Nephron progenitor cell (in vitro differentiated cells): ENCODE measurements at regions not wholly inside any gene's neighbourhood (a gene's known extent, or its start where the extent isn't known, plus 50 kb on each side); places are given as distances from the start of the nearest gene placed in this dataset.

Source experiments
- DNase-seq: peaks from one replicate; pipeline ENCODE4 v3.0.0; 2021
- H3K27ac Mint-ChIP-seq: 2 replicates; pipeline ENCODE4 v1.8.0; 2021; ENCODE audit warnings: mild to moderate bottlenecking, moderate library complexity, mixed read lengths
- H3K27me3 Mint-ChIP-seq: 2 replicates; pipeline ENCODE4 v1.8.0; 2021; ENCODE audit warnings: mild to moderate bottlenecking, low read depth, mixed read lengths; ENCODE audit not compliant: poor library complexity
- H3K36me3 Mint-ChIP-seq: 2 replicates; pipeline ENCODE4 v1.8.0; 2021; ENCODE audit warnings: low read depth, mixed read lengths
- H3K4me1 Mint-ChIP-seq: 2 replicates; pipeline ENCODE4 v1.8.0; 2021; ENCODE audit warnings: mixed read lengths
- H3K4me3 Mint-ChIP-seq: 2 replicates; pipeline ENCODE4 v1.8.0; 2021; ENCODE audit warnings: mild to moderate bottlenecking, moderate library complexity, mixed read lengths
- H3K9me3 Mint-ChIP-seq: 2 replicates; pipeline ENCODE4 v1.8.0; 2021; ENCODE audit warnings: mild to moderate bottlenecking, moderate library complexity, mixed read lengths
- TF ChIP-seq, protein P1 (sequence below): fragments of 200-600 bp; sonication (generic); IDR thresholded peaks from 2 replicates; pipeline ENCODE4 v1.5.0; 2021; ENCODE audit warnings: antibody characterized with exemption

DNA sequence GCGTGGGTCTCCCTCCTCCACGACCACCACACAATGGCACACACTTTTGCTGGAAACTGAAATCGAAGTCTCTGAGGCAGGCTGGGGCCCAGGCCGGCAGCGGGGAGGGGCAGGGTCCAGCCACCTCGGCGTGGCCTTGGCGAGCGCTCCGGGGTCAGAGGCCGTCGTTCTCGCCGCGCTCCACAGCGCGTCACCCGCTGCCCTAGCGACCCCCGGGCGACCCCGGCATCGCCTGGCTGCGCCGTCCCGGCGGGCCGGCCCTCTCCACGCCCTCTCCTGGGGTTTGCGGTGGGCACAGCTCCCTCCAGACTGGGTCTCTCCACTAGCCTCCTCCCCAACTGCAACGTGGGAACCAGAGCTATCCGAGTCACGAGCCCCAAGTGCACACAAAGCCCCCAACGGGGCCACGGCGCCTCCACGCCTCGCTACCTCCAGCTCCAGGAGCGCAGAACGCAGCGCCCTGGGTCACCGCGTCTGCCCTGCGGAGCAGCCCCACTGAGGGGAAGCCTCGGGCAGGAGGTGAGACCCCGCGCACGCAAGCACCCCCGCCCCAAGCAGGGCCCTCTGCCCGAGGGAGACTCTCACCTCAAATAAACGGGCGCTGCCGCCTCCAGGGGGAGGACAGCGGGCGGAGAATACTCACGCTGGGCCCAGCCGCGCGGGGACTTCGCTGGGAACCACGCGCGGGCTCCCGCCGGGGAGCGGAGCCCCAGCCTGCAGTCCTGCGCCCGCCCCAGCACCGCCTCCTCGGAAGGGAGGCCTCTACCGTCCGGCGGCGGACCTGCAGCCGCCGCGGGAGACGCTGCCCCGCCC lies 134.0 kb upstream of the BARHL2 start:
- Mint-ChIP-seq H3K36me3 (no peaks in the 10 kb centered on the region), H3K27ac (no peak overlapping the region), H3K4me1 (peaks cover 24% of the 10 kb centered on the region), H3K9me3 (no peaks in the 10 kb centered on the region), H3K27me3 (peaks cover 84% of the 10 kb centered on the region), H3K4me3 (peak overlapping the region; percentile 82)
- peak; percentile 88 for DNase-seq
- TF ChIP-seq, protein P1, sequence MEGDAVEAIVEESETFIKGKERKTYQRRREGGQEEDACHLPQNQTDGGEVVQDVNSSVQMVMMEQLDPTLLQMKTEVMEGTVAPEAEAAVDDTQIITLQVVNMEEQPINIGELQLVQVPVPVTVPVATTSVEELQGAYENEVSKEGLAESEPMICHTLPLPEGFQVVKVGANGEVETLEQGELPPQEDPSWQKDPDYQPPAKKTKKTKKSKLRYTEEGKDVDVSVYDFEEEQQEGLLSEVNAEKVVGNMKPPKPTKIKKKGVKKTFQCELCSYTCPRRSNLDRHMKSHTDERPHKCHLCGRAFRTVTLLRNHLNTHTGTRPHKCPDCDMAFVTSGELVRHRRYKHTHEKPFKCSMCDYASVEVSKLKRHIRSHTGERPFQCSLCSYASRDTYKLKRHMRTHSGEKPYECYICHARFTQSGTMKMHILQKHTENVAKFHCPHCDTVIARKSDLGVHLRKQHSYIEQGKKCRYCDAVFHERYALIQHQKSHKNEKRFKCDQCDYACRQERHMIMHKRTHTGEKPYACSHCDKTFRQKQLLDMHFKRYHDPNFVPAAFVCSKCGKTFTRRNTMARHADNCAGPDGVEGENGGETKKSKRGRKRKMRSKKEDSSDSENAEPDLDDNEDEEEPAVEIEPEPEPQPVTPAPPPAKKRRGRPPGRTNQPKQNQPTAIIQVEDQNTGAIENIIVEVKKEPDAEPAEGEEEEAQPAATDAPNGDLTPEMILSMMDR = peak; percentile 66

DNA sequence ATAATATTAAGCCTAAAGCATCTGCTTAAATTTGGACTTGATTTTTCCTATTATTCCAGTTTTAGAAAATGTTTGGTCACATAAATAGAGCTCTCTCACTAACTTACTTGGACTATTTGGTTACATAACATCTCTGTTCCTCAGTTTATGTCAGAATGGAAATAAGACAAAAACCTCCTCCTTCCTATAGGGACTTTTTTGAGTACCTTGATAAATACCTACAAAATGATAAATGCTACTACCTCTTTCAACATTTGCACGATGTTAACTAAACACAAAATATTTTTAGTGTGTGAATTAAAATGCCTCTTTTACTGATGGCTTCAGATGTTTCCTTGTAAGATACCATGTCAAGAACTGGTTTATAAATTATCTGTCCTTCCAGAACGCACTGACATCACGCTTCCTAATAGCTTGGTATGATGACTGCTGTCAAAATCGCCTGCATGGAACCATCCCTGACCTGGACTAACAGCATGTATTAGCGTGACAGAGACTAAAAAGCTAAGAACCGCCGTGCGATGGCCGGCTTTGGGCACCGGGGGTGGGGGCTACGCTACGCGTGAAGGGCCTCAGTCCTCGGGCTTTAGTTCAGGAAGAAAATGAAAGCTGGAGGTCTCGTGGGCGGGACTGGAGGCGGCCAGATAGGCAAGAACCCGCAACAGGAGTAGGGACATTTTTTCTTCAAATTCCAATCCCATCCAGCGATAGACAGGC lies 133.2 kb upstream of the BARHL2 start:
- peak overlapping the region; percentile 82 for H3K4me3 Mint-ChIP-seq
- H3K36me3 Mint-ChIP-seq = no peaks in the 10 kb centered on the region
- peaks cover 88% of the 10 kb centered on the region for H3K27me3 Mint-ChIP-seq
- no peaks in the 10 kb centered on the region for H3K9me3 Mint-ChIP-seq
- no peak overlapping the region for H3K27ac Mint-ChIP-seq
- TF ChIP-seq, protein P1 = no peak
- peaks cover 24% of the 10 kb centered on the region for H3K4me1 Mint-ChIP-seq
- peak; percentile 51 for DNase-seq

DNA sequence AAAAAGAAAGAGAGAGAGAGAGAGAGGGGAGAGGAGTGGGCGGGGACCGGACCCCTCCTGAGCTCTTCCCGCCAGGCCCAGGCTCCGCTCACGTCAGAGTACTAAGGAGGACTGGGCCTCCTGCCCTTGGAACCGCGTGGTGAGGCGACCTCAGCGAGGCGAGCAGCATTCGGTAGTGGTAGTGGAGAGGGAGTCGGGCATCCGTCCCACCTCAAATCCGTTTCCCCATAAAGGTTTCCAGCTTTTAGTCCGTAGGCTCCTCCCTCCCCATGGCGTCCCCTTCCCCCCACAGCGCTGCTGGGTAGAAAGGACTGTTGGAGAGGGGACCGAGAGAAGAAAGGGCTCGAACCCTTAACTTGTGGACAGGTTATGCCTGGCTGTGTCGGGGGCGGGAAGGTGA lies 124.4 kb upstream of the BARHL2 start:
- TF ChIP-seq, protein P1 = no peak
- DNase-seq = peak; percentile 20
- Mint-ChIP-seq H3K36me3 (no peaks in the 10 kb centered on the region), H3K4me3 (no peak overlapping the region), H3K4me1 (peaks cover 8% of the 10 kb centered on the region), H3K9me3 (no peaks in the 10 kb centered on the region), H3K27me3 (peaks cover 100% of the 10 kb centered on the region), H3K27ac (no peak overlapping the region)

- DNase-seq = no peak
- Mint-ChIP-seq H3K4me1 (peaks cover 12% of the 10 kb centered on the region), H3K36me3 (no peaks in the 10 kb centered on the region), H3K27me3 (peaks cover 100% of the 10 kb centered on the region), H3K4me3 (no peak overlapping the region), H3K9me3 (no peaks in the 10 kb centered on the region), H3K27ac (no peak overlapping the region)
- TF ChIP-seq, protein P1 = no peak
These were observed 123.2 kb upstream of the BARHL2 start for GRCh38 chr1:90840352-90840751.

GRCh38 chr1:90839323-90839722 lies 122.2 kb upstream of the BARHL2 start:
- Mint-ChIP-seq H3K27ac (no peak overlapping the region), H3K36me3 (no peaks in the 10 kb centered on the region), H3K4me3 (no peak overlapping the region), H3K27me3 (peaks cover 100% of the 10 kb centered on the region), H3K9me3 (no peaks in the 10 kb centered on the region), H3K4me1 (peaks cover 22% of the 10 kb centered on the region)
- TF ChIP-seq, protein P1 = no peak
- no peak for DNase-seq
